HepG2 (cell line): ENCODE measurements at regions not wholly inside any gene's neighbourhood (a gene's known extent, or its start where the extent isn't known, plus 50 kb on each side); places are given as distances from the start of the nearest gene placed in this dataset.

Source experiments
- BCLAF1 ChIP-seq: fragments of 450-650 bp; IDR thresholded peaks from 2 replicates; pipeline ENCODE4 v1.6.1; 2017; ENCODE audit warnings: mild to moderate bottlenecking
- CEBPZ ChIP-seq: IDR thresholded peaks from 2 replicates; pipeline ENCODE4 v1.6.1; 2012; ENCODE audit warnings: low read length, improper control_type of control experiment
- FOXK2 ChIP-seq: fragments of 450-650 bp; IDR thresholded peaks from 2 replicates; pipeline ENCODE4 v1.6.1; 2016
- HMG20A ChIP-seq: IDR thresholded peaks from 2 replicates; pipeline ENCODE4 v1.6.1; 2016; ENCODE audit warnings: borderline replicate concordance
- SNAPC5 ChIP-seq: sonication (generic); formaldehyde crosslinking; IDR thresholded peaks from 2 replicates; pipeline ENCODE4 v1.8.1; 2023; ENCODE audit warnings: mild to moderate bottlenecking, missing genetic modification reagents, borderline replicate concordance
- TRIM24 ChIP-seq: sonication (generic); formaldehyde crosslinking; IDR thresholded peaks from 2 replicates; pipeline ENCODE4 v1.8.0; 2022; ENCODE audit warnings: mild to moderate bottlenecking, missing genetic modification reagents
- ZNF33A ChIP-seq: sonication (generic); formaldehyde crosslinking; IDR thresholded peaks from 2 replicates; pipeline ENCODE4 v1.5.1; 2020; ENCODE audit warnings: missing genetic modification reagents, mild to moderate bottlenecking, moderate library complexity, borderline replicate concordance
- ZNF572 ChIP-seq: sonication (generic); formaldehyde crosslinking; IDR thresholded peaks from 2 replicates; pipeline ENCODE4 v1.5.1; 2020; ENCODE audit warnings: mild to moderate bottlenecking, missing genetic modification reagents

GRCh38 chr19:27971071-27971470 lies 1241.9 kb downstream of the UQCRFS1 start (continued):
- no peak for TF ChIP-seq CEBPZ
- no peak for TF ChIP-seq HMG20A (CRISPR knock-in tag)
- TF ChIP-seq FOXK2, result no peak
- no peak for TF ChIP-seq ZNF572 (CRISPR knock-in tag)
- no peak for TF ChIP-seq BCLAF1
- no peak for TF ChIP-seq SNAPC5 (CRISPR knock-in tag)
- TF ChIP-seq TRIM24, result no peak
- no peak for TF ChIP-seq ZNF33A (CRISPR knock-in tag)
